Breast epithelium (tissue), 3 donors: ENCODE measurements at regions not wholly inside any gene's neighbourhood (a gene's known extent, or its start where the extent isn't known, plus 50 kb on each side); places are given as distances from the start of the nearest gene placed in this dataset.

ENCODE experiments used
- POLR2AphosphoS5 ChIP-seq, 3 donors: sonication (generic); formaldehyde crosslinking; IDR thresholded peaks; one replicate each; pipeline ENCODE4 v1.6.1; 2017; ENCODE audit warnings: antibody characterized with exemption in 3 of 3
- TF ChIP-seq, protein P1 (sequence below), 3 donors: fragments of 450-650 bp; IDR thresholded peaks; one replicate each; pipeline ENCODE4 v1.5.1; 2016 to 2017; ENCODE audit warnings: antibody characterized with exemption in 3 of 3, mild to moderate bottlenecking in 3 of 3, moderate library complexity in 3 of 3

- TF ChIP-seq, protein P1, sequence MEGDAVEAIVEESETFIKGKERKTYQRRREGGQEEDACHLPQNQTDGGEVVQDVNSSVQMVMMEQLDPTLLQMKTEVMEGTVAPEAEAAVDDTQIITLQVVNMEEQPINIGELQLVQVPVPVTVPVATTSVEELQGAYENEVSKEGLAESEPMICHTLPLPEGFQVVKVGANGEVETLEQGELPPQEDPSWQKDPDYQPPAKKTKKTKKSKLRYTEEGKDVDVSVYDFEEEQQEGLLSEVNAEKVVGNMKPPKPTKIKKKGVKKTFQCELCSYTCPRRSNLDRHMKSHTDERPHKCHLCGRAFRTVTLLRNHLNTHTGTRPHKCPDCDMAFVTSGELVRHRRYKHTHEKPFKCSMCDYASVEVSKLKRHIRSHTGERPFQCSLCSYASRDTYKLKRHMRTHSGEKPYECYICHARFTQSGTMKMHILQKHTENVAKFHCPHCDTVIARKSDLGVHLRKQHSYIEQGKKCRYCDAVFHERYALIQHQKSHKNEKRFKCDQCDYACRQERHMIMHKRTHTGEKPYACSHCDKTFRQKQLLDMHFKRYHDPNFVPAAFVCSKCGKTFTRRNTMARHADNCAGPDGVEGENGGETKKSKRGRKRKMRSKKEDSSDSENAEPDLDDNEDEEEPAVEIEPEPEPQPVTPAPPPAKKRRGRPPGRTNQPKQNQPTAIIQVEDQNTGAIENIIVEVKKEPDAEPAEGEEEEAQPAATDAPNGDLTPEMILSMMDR (IDR thresholded peaks at IDR 0.05) = no peak
- peak in 1 of 3 donors; percentile 36 for TF ChIP-seq POLR2AphosphoS5 (IDR thresholded peaks at IDR 0.05)
Observed at GRCh38 chr12:124396544-124397398, 101.9 kb downstream of the RFLNA start.
